NB4 (cell line): ENCODE measurements at regions not wholly inside any gene's neighbourhood (a gene's known extent, or its start where the extent isn't known, plus 50 kb on each side); places are given as distances from the start of the nearest gene placed in this dataset.

Experiments used
- DNase-seq: peaks from one replicate; pipeline ENCODE4 v3.0.0; 2010; ENCODE audit warnings: low read depth
- H3K4me3 ChIP-seq: one replicate; pipeline ENCODE4 v1.5.1; 2011; ENCODE audit warnings: mild to moderate bottlenecking, low read depth, low read length, moderate library complexity
- CTCF ChIP-seq: IDR thresholded peaks from one replicate; pipeline ENCODE4 v1.5.1; 2012; ENCODE audit warnings: low read depth, low read length
- MAX ChIP-seq: IDR thresholded peaks from 2 replicates; pipeline ENCODE4 v1.6.1; 2011; ENCODE audit warnings: low read depth, low read length
- MYC ChIP-seq: IDR thresholded peaks from 2 replicates; pipeline ENCODE4 v1.6.1; 2011; ENCODE audit warnings: low read depth, low read length
- POLR2A ChIP-seq: IDR thresholded peaks from 2 replicates; pipeline ENCODE4 v1.6.1; 2011; ENCODE audit warnings: mild to moderate bottlenecking; ENCODE audit not compliant: insufficient read length; ENCODE audit errors: extremely low read depth

- no peak for TF ChIP-seq CTCF
- no peak for TF ChIP-seq MAX
- TF ChIP-seq MYC = no peak
- TF ChIP-seq POLR2A = peak; percentile 47
- peak overlapping the region; percentile 58 for H3K4me3 ChIP-seq
- DNase-seq = peak; percentile 97
These were observed 271.2 kb downstream of the PRL start for GRCh38 chr6:22025468-22026163.

GRCh38 chr6:22026164-22026678 is 270.6 kb downstream of the PRL start:
- DNase-seq = peak; percentile 80

GRCh38 chr6:22027040-22027725 is 269.7 kb downstream of the PRL start:
- TF ChIP-seq CTCF = no peak
- TF ChIP-seq MAX = no peak
- no peak for TF ChIP-seq MYC
- no peak for TF ChIP-seq POLR2A
- peak; percentile 56 for DNase-seq
- H3K4me3 ChIP-seq = peak overlapping the region; percentile 58

More at GRCh38 chr6:22026164-22026678, 270.6 kb downstream of the PRL start:
- no peak for TF ChIP-seq CTCF
- no peak for TF ChIP-seq MAX
- TF ChIP-seq POLR2A = no peak
- no peak for TF ChIP-seq MYC
- H3K4me3 ChIP-seq = peak overlapping the region; percentile 58

- TF ChIP-seq MAX = no peak
- TF ChIP-seq CTCF = no peak
- no peak for TF ChIP-seq POLR2A
- no peak for TF ChIP-seq MYC
- no peak overlapping the region for H3K4me3 ChIP-seq
- peak; percentile 50 for DNase-seq
These were observed 268.3 kb downstream of the PRL start for GRCh38 chr6:22028403-22029090.

- H3K4me3 ChIP-seq = no peak overlapping the region
- DNase-seq = peak; percentile 11
- no peak for TF ChIP-seq MAX
- no peak for TF ChIP-seq POLR2A
- no peak for TF ChIP-seq MYC
- no peak for TF ChIP-seq CTCF
These were observed 267.7 kb downstream of the PRL start for GRCh38 chr6:22029171-22029570.
